ENCODE measurements at regions not wholly inside any gene's neighbourhood (a gene's known extent, or its start where the extent isn't known, plus 50 kb on each side); places are given as distances from the start of the nearest gene placed in this dataset.

DNA sequence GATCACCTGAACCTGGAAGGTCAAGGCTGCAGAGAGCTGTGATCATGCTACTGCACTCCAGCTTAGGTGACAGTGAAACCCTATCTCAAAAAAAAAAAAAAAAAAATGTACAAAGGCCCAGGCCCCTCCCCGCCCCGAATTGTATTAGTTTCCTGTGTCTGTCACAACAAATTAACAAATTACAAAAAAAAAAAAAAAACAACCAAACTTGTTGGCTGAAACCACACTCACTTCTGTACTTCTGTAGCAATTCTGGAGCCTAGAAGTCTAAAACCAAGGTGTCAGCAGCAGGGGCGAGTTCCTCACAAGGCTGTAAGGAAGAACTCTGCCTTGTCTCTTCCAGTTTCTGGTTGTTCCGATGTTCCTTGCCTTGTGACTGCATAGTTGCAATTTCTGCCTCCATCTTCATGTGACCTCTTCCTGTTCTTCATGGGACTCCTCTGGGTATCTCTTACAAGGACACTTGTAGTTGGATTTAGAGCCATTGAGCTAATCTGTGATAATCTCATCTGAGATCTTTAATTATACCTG lies 100.8 kb upstream of the ZSWIM2 start:
- H3K4me3 ChIP-seq (ENCODE audit: low read length) = no peak overlapping the region
- POLR2A ChIA-PET = no interaction called here
- CTCF ChIA-PET = no interaction called here
- peaks cover 0 to 3% (median 0%) of the 10 kb centered on the region in 11 donors for H3K9me3 Mint-ChIP-seq
- peaks cover 0 to 10% (median 8%) of the 10 kb centered on the region in 7 donors for H3K4me1 Mint-ChIP-seq
- H3K27me3 Mint-ChIP-seq = peaks cover 0 to 5% (median 0%) of the 10 kb centered on the region in 5 donors
- H3K36me3 Mint-ChIP-seq = no peaks in the 10 kb centered on the region
- intact Hi-C loops (cut with micrococcal nuclease) = no loop called here
- no peaks in the 10 kb centered on the region for H3K27me3 ChIP-seq (ENCODE audit: control insufficient read depth in 2 of 2, insufficient read depth in 2 of 2, low read length in 2 of 2)
- ATAC-seq = no peak
- H3K27ac Mint-ChIP-seq = no peak overlapping the region
- no peaks in the 10 kb centered on the region for H3K9me3 ChIP-seq (ENCODE audit: control insufficient read depth in 2 of 3, low read length in 3 of 3)
- no peak overlapping the region for H3K4me3 Mint-ChIP-seq
- no peaks in the 10 kb centered on the region for H3K4me1 ChIP-seq (ENCODE audit: control insufficient read depth in 2 of 2, insufficient read depth in 2 of 2, low read length in 2 of 2)
- DNase-seq = no peak
- no peak overlapping the region for H3K27ac ChIP-seq (ENCODE audit: low read depth, low read length)
- H3K36me3 ChIP-seq (ENCODE audit: control insufficient read depth in 2 of 3, insufficient read depth in 3 of 3, low read length in 3 of 3) = no peaks in the 10 kb centered on the region

- Histone ChIP-seq H3K27me3 (ENCODE audit: control insufficient read depth in 2 of 2, insufficient read depth in 2 of 2, low read length in 2 of 2) (no peaks in the 10 kb centered on the region), H3K27ac (ENCODE audit: low read depth, low read length) (no peak overlapping the region), H3K36me3 (ENCODE audit: control insufficient read depth in 2 of 3, insufficient read depth in 3 of 3, low read length in 3 of 3) (no peaks in the 10 kb centered on the region), H3K9me3 (ENCODE audit: control insufficient read depth in 2 of 3, low read length in 3 of 3) (no peaks in the 10 kb centered on the region), H3K4me1 (ENCODE audit: control insufficient read depth in 2 of 2, insufficient read depth in 2 of 2, low read length in 2 of 2) (no peaks in the 10 kb centered on the region), H3K4me3 (ENCODE audit: low read length) (no peak overlapping the region)
- H3K4me3 Mint-ChIP-seq = no peak overlapping the region
- H3K36me3 Mint-ChIP-seq = no peaks in the 10 kb centered on the region
- CTCF ChIA-PET = no interaction called here
- H3K27me3 Mint-ChIP-seq = peaks cover 0 to 5% (median 0%) of the 10 kb centered on the region in 5 donors
- H3K9me3 Mint-ChIP-seq = peaks cover 0 to 3% (median 0%) of the 10 kb centered on the region in 11 donors
- no peak overlapping the region for H3K27ac Mint-ChIP-seq
- POLR2A ChIA-PET = no interaction called here
- peaks cover 0 to 10% (median 8%) of the 10 kb centered on the region in 7 donors for H3K4me1 Mint-ChIP-seq
- DNase-seq (no peak), ATAC-seq (no peak)
- intact Hi-C loops (cut with micrococcal nuclease) = no loop called here
Observed at GRCh38 chr2:186947516-186947915, 98.5 kb upstream of the ZSWIM2 start.

DNA sequence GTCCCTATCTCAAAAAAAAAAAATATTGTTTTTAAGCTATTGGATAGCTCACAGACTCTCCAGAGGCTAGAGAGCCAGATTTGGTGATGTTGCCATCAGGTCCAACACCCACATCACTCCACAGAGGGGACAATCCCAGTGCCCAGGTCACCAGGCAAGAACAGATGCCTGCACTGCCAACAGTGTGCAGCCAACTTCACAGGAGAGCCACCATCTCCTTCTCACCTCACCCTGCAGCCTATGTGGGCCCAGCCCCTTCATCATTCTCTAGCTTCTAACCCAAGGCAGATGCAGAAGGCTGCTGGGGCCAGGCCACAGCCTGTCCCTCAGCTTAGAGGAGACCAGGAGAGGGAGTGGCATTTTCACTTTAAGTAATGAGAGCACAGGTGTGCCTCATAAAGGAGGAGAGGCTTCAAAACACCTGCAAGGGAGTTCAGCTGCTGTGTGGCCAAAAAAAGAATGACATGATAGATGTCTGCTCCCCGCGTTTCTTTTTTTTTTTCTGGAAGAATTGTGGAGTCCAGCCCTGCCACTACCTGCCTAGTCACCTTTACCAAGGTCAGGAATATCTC lies 98.0 kb upstream of the ZSWIM2 start:
- H3K36me3 Mint-ChIP-seq = no peaks in the 10 kb centered on the region
- no peak for ATAC-seq
- intact Hi-C loops (cut with micrococcal nuclease) = no loop called here
- Histone ChIP-seq H3K27me3 (ENCODE audit: control insufficient read depth in 2 of 2, insufficient read depth in 2 of 2, low read length in 2 of 2) (no peaks in the 10 kb centered on the region), H3K36me3 (ENCODE audit: control insufficient read depth in 2 of 3, insufficient read depth in 3 of 3, low read length in 3 of 3) (no peaks in the 10 kb centered on the region), H3K4me3 (ENCODE audit: low read length) (no peak overlapping the region), H3K4me1 (ENCODE audit: control insufficient read depth in 2 of 2, insufficient read depth in 2 of 2, low read length in 2 of 2) (no peaks in the 10 kb centered on the region), H3K9me3 (ENCODE audit: control insufficient read depth in 2 of 3, low read length in 3 of 3) (no peaks in the 10 kb centered on the region), H3K27ac (ENCODE audit: low read depth, low read length) (no peak overlapping the region)
- peaks cover 0 to 5% (median 0%) of the 10 kb centered on the region in 5 donors for H3K27me3 Mint-ChIP-seq
- DNase-seq = no peak
- H3K27ac Mint-ChIP-seq = no peak overlapping the region
- POLR2A ChIA-PET = no interaction called here
- H3K9me3 Mint-ChIP-seq = peaks cover 0 to 3% (median 0%) of the 10 kb centered on the region in 11 donors
- H3K4me3 Mint-ChIP-seq = no peak overlapping the region
- peaks cover 0 to 10% (median 5%) of the 10 kb centered on the region in 7 donors for H3K4me1 Mint-ChIP-seq
- CTCF ChIA-PET = no interaction called here

DNA sequence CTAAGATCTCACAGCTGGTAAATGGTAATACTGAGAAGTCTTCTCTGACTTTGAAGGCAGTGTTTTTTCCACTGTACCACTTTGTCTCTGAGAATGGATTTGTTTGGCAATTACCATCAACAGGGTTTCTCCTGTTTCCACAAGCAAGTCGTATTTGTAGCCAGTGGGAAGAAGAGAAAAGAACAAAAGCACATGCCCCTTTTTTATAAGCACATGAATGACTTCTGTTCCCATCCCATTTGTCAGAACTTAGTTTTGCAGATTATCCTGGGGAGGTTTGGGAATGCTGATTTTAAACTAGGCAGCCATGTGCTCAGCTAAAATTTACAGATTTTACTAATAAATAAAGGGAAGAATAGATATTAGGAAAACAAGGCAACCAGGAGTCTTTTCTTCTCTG lies 92.9 kb upstream of the ZSWIM2 start:
- H3K4me1 Mint-ChIP-seq = no peaks in the 10 kb centered on the region
- ChIA-PET POLR2A (no interaction called here), CTCF (no interaction called here)
- Histone ChIP-seq H3K27me3 (ENCODE audit: control insufficient read depth in 2 of 2, insufficient read depth in 2 of 2, low read length in 2 of 2) (no peaks in the 10 kb centered on the region), H3K9me3 (ENCODE audit: control insufficient read depth in 2 of 3, low read length in 3 of 3) (no peaks in the 10 kb centered on the region), H3K4me1 (ENCODE audit: control insufficient read depth in 2 of 2, insufficient read depth in 2 of 2, low read length in 2 of 2) (no peaks in the 10 kb centered on the region), H3K27ac (ENCODE audit: low read depth, low read length) (no peak overlapping the region), H3K4me3 (ENCODE audit: low read length) (no peak overlapping the region), H3K36me3 (ENCODE audit: control insufficient read depth in 2 of 3, insufficient read depth in 3 of 3, low read length in 3 of 3) (no peaks in the 10 kb centered on the region)
- no peak for DNase-seq
- intact Hi-C loops (cut with micrococcal nuclease) = no loop called here
- no peaks in the 10 kb centered on the region for H3K27me3 Mint-ChIP-seq
- no peak overlapping the region for H3K4me3 Mint-ChIP-seq
- H3K9me3 Mint-ChIP-seq = no peaks in the 10 kb centered on the region
- H3K27ac Mint-ChIP-seq = no peak overlapping the region
- H3K36me3 Mint-ChIP-seq = no peaks in the 10 kb centered on the region
- ATAC-seq = no peak

DNA sequence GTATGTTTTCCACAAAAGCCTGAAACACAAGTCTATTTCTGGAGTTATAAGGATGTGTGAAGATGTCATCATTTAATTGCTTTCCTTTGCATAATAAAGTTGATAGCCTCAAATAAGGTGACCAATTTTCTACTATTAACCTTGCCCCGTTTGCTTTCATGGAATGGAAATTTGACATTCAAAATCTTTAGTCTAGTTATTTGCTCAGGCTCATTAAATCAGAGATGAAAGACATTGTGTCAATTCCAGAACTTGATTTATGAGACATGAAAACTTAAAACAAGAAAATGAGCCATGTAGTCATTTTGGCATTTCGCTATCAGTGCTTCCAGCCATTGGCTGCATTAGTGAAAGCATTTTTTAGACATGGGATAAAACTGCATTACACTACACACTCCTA lies 91.5 kb upstream of the ZSWIM2 start:
- no peak overlapping the region for H3K4me3 ChIP-seq (ENCODE audit: low read length)
- H3K4me1 Mint-ChIP-seq = no peaks in the 10 kb centered on the region
- no peaks in the 10 kb centered on the region for H3K27me3 ChIP-seq (ENCODE audit: control insufficient read depth in 2 of 2, insufficient read depth in 2 of 2, low read length in 2 of 2)
- no peaks in the 10 kb centered on the region for H3K36me3 ChIP-seq (ENCODE audit: control insufficient read depth in 2 of 3, insufficient read depth in 3 of 3, low read length in 3 of 3)
- ATAC-seq (no peak), DNase-seq (no peak)
- ChIA-PET POLR2A (no interaction called here), CTCF (no interaction called here)
- intact Hi-C loops (cut with micrococcal nuclease) = no loop called here
- H3K27ac Mint-ChIP-seq = no peak overlapping the region
- H3K27ac ChIP-seq (ENCODE audit: low read depth, low read length) = no peak overlapping the region
- no peaks in the 10 kb centered on the region for H3K9me3 Mint-ChIP-seq
- no peak overlapping the region for H3K4me3 Mint-ChIP-seq
- no peaks in the 10 kb centered on the region for H3K9me3 ChIP-seq (ENCODE audit: control insufficient read depth in 2 of 3, low read length in 3 of 3)
- no peaks in the 10 kb centered on the region for H3K4me1 ChIP-seq (ENCODE audit: control insufficient read depth in 2 of 2, insufficient read depth in 2 of 2, low read length in 2 of 2)
- H3K27me3 Mint-ChIP-seq = no peaks in the 10 kb centered on the region
- no peaks in the 10 kb centered on the region for H3K36me3 Mint-ChIP-seq

- ATAC-seq (no peak), DNase-seq (no peak)
- peaks cover 0 to 8% (median 0%) of the 10 kb centered on the region in 5 donors for H3K27me3 Mint-ChIP-seq
- Histone ChIP-seq H3K9me3 (ENCODE audit: control insufficient read depth in 2 of 3, low read length in 3 of 3) (no peaks in the 10 kb centered on the region), H3K36me3 (ENCODE audit: control insufficient read depth in 2 of 3, insufficient read depth in 3 of 3, low read length in 3 of 3) (no peaks in the 10 kb centered on the region), H3K27me3 (ENCODE audit: control insufficient read depth in 2 of 2, insufficient read depth in 2 of 2, low read length in 2 of 2) (no peaks in the 10 kb centered on the region), H3K4me1 (ENCODE audit: control insufficient read depth in 2 of 2, insufficient read depth in 2 of 2, low read length in 2 of 2) (no peaks in the 10 kb centered on the region), H3K4me3 (ENCODE audit: low read length) (no peak overlapping the region), H3K27ac (ENCODE audit: low read depth, low read length) (no peak overlapping the region)
- POLR2A ChIA-PET = no interaction called here
- intact Hi-C loops (cut with micrococcal nuclease) = no loop called here
- H3K27ac Mint-ChIP-seq = no peak overlapping the region
- H3K4me1 Mint-ChIP-seq = no peaks in the 10 kb centered on the region
- no peak overlapping the region for H3K4me3 Mint-ChIP-seq
- H3K9me3 Mint-ChIP-seq = peaks cover 0 to 5% (median 0%) of the 10 kb centered on the region in 11 donors
- CTCF ChIA-PET = no interaction called here
- H3K36me3 Mint-ChIP-seq = no peaks in the 10 kb centered on the region
Observed at GRCh38 chr2:186934420-186934819, 85.5 kb upstream of the ZSWIM2 start.

DNA sequence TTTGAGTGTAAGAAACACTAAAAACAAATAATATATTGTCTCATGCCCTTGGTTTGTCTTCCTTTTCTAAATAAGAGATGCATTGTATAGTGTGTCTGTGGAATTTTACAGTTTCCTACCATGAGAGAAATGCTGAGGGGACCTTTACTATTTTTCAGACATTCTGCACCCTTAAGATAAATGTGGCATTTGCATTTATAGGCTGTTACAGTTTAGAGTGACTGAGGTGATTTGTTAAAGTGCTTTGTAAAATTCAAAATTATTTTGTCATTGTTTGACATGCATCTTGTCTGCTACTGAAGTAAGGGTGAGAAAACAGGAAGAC lies 78.9 kb upstream of the ZSWIM2 start:
- Mint-ChIP-seq H3K9me3 (peaks cover 0 to 5% (median 0%) of the 10 kb centered on the region in 11 donors), H3K36me3 (no peaks in the 10 kb centered on the region), H3K4me1 (no peaks in the 10 kb centered on the region), H3K4me3 (no peak overlapping the region), H3K27me3 (peaks cover 0 to 6% (median 0%) of the 10 kb centered on the region in 5 donors), H3K27ac (no peak overlapping the region)
- intact Hi-C loops (cut with micrococcal nuclease) = no loop called here
- ATAC-seq = no peak
- no peak overlapping the region for H3K27ac ChIP-seq (ENCODE audit: low read depth, low read length)
- POLR2A ChIA-PET = no interaction called here
- no peaks in the 10 kb centered on the region for H3K9me3 ChIP-seq (ENCODE audit: control insufficient read depth in 2 of 3, low read length in 3 of 3)
- DNase-seq = no peak
- no peaks in the 10 kb centered on the region for H3K4me1 ChIP-seq (ENCODE audit: control insufficient read depth in 2 of 2, insufficient read depth in 2 of 2, low read length in 2 of 2)
- no peaks in the 10 kb centered on the region for H3K27me3 ChIP-seq (ENCODE audit: control insufficient read depth in 2 of 2, insufficient read depth in 2 of 2, low read length in 2 of 2)
- no peak overlapping the region for H3K4me3 ChIP-seq (ENCODE audit: low read length)
- no peaks in the 10 kb centered on the region for H3K36me3 ChIP-seq (ENCODE audit: control insufficient read depth in 2 of 3, insufficient read depth in 3 of 3, low read length in 3 of 3)
- CTCF ChIA-PET = no interaction called here
